HG03175 (cell line): ENCODE measurements at regions not wholly inside any gene's neighbourhood (a gene's known extent, or its start where the extent isn't known, plus 50 kb on each side); places are given as distances from the start of the nearest gene placed in this dataset.
"Not testable (repeated sequence)": the region's sequence is repeated elsewhere in the genome, so short reads cannot be mapped to it uniquely, and the experiment has no call there.

ENCODE experiments used
- ATAC-seq: cut with Tn5 transposase; IDR thresholded peaks from one replicate; pipeline ENCODE4 v1.9.1; 2021; ENCODE audit warnings: mild to moderate bottlenecking, moderate library complexity; ENCODE audit not compliant: unreplicated experiment

DNA sequence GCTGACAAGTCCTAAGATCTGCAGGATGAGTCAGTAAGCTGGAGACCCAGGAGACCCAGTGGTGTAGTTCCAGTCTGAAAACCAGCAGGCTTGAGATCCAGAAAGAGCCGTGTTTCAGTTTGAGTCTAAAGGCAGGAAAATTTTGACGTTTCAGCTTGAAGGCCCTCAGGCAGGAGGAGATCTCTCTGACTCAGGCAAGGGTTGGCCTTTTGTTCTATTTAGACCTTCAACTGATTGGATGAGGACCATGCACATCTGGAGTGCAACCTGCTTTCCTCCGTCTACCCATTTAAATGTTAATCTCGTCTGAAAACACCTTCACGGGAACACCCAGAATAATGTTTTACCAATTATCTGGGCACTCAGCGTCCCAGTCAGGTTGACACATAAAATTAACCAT, 69.5 kb downstream of the NPIPA7 start:
- not testable (repeated sequence) for ATAC-seq

DNA sequence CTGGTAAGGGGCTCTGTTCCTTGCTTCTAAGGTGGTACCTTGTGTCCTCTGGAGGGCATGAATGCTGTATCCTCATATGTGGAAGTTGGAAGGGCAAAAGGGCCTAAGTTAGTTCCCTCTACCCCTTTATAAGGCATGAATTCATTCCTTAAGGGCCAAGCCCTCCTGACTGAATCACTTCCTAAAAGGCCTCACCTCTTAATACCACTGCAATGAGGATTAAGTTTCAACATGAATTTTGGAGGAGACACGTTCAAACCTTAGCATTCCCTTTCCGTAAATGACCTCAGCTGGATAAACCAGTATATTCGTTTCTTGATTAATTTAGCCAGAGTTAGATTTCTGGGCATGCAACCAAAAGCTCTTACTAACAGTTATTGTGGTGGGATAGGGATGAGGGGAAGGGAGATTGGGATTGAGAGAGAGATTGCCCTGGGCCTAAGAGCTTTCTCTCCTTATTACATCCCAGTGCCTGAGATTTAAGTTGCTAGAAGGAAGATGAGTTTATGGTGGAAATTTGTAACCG, 70.8 kb downstream of the NPIPA7 start:
- not testable (repeated sequence) for ATAC-seq

DNA sequence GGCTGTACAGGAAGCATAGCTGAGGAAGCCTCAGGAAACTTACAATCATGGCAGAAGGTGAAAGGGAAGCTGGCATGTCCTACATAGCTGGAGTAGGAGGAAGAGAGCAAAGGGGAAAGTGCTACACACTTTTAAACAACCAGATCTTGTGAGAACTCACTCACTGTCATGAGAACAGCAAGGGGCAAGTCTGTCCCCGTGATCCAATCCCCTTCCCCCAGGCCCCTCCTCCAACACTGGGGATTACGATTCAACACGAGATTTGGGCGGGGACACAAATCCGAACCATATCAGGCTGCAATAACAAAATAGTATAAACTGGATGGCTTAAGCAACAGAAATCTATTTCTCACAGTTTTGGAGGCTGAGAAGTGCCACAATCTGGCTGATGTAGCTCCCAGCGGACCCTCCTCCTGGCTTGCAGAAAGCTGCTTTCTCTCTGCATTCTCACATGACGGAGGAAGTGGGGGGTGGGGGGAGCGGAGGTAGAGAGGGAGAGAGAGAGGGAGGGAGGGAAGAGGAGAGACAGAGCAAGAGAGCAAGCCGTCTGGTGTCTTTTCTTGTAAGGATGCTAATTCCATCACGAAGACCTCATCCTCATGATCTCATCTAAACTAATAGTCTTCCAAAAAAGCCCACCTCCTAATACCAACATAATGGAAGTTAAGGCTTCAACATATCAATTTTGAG, 72.9 kb downstream of the NPIPA7 start:
- ATAC-seq = not testable (repeated sequence)

DNA sequence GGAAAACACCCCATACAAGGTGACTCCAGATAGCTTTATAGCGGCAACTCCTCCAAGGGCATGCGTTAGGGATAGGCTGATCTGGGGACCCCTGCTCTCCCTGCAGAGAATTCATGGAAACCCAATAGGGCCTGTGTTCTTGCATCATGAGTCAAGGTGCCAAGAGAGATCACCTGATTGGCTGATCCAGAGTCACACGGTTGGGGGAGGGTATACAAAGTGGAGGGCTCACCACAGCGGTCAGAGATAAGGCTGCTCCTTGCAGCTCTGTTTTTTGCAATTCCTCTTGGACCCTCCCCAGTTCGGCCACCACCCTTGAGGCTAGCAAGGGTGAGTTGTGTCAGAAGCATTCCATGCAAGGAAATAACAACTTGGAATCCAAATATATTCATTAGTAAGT, 79.6 kb downstream of the NPIPA7 start:
- ATAC-seq = not testable (repeated sequence)

DNA sequence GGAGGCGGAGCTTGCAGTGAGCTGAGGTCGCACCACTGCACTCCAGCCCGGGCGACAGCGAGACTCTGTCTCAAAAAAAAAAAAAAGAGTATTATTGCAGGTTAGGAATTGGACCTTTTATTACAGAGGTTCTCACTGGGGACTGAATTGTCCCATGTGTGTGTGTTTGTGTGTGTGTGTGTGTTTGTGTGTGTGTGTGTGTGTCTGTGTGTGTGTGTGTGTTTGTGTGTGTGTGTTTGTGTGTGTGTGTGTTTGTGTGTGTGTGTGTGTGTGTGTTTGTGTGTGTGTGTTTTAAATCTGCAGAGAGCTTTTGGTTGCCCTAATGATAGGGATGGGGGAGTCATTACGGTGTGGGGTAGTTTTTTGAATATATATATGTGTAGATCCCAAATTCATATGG, 84.9 kb downstream of the NPIPA7 start:
- ATAC-seq = not testable (repeated sequence)

DNA sequence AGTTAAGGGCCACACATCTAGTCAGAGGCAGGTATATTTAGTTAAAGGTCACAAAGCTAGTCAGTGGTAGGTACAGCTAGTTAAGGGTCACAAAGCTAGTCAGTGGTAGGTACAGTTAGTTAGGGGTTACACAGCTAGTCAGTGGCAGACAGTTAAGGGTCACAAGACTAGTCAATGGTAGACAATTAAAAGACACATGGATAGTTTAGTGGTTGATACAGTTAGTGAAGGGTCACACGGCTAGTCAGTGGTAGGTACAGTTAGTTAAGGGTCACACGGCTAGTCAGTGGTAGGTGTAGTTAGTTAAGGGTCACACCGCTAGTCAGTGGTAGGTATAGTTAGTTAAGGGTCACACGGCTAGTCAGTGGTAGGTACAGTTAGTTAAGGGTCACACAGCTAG, 110.0 kb downstream of the NPIPA7 start:
- not testable (repeated sequence) for ATAC-seq

DNA sequence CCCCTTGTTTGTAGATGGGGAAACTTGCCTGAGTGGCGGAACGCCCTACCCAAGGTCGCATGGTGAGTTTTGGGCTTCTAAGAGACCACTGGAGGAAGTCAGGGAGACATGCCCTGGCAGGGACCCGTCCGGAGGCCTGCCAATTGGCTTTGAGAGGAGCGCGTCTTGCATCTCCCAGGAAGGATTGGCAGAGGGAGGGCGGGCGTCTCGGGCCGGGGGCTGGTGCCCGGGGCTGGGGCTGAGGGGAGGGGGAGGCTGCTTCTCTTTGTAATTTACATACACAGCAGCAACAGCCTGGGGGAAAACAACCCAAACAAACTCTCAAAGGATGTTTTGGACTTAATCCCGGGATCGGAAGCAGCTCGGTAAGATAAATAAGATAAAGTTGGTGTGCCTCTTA, 110.5 kb downstream of the NPIPA7 start:
- not testable (repeated sequence) for ATAC-seq

DNA sequence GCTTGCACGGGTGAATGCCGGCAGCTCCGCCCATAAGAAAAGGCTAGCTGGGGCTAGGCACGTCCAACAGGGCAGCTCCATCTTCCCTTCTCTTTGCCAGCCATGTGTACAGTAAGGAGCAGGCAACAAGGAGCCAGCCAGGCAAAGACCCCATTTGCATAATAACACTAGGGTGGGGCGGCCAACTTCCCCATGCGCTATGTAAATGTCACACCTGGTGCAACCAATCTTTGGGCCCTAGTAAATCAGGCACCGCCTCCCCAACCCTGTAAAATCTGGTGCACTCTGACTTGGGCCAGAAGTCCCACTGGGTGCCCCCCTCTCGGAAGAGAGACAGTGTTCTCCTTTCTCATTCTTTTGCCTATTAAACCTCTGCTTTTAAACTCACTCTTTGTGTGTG, 115.2 kb downstream of the NPIPA7 start:
- ATAC-seq = not testable (repeated sequence)

DNA sequence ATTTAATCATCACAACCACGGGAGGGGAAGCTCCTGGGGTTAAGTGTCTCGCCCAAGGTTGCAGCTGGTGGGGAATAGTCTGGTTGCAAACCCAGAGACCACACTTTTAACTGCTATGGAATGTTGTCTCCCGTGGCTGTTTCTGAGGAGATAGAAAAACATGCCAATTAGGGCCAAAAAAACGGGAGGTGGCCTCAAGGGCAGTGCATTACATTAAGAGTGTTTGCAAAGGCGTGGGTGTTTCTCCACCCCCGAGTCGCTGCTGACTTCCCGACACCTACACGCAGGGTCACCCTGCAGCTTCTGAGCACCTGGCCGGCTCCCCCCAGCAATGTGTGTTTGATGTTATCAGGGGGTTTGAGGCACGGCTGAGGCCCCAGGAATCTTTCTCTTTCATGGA, 116.1 kb downstream of the NPIPA7 start:
- not testable (repeated sequence) for ATAC-seq

DNA sequence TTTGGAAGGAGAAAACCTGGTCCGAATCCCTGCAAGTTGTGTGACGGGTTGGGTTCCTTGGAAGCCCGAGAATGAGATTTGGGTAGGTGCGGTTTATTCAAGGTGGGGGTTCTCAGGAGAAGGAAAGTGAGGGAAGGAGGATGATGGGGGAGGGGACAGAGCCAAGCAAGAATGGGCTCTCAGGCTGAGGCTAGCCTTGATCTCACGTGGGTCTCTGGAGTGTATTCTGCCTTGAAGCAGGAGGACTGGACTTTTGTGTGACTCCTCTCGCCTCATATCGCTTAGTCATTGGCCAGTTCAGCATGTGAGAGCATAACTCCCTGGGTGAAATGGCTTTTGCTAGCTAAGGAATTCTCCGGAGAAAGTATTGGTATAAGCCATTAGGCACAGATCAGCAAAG, 120.9 kb downstream of the NPIPA7 start:
- ATAC-seq = not testable (repeated sequence)

DNA sequence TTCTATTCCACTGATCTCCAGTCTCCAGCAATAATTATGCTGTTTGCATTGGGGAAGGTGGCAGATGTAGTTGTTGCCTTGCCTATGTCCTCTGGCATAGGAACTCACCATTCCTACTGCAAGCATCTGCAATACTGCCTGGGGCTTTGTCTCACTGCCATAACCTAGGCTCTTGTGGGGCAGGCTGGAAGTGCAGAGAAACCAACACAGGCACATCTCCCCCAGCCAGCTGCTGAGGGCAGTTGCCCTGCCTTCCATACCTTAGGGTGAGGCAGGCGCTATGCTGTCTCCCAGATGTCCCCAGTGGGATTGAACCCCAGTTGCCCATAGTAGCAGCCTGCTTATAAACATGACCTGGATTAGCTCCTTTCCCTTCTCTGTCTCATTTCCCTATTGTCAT, 128.1 kb downstream of the NPIPA7 start:
- ATAC-seq = not testable (repeated sequence)

DNA sequence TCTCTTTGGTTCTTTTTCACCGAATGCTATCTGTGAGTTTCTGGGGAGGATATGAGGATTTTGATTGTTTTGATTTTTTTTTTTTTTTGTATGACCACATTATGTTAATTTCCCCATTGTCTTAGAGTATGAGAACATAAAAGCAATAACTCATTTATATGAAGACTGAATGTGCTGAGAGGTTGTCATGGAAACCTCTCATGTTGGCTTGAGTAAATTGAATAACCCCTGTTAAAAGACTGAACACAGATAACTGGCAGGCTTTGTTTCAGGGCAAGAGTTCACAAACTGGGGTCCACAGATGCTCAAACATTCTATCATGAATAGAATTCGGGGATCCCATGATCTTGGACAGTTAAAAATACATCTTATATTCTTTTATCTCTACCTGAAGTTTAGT, 129.4 kb downstream of the NPIPA7 start:
- ATAC-seq = not testable (repeated sequence)

DNA sequence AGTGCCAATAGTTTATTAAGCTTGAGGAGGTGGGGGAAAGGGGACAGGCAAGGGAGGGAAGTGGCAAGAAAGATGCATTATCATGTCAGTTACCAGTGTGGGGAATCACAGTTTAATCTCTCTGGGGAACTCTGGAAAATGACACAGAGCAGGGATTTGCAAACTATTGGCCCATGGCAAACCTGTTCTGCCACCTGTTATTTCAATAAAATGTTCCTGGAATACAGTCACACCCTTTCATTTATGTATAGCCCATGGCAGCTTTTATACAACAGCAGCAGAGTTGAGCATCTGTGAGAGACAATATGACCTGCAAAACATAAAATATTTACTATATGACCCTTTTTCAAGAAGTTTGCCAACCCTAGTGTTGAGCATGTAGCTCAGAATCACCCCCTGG, 140.5 kb downstream of the NPIPA7 start:
- ATAC-seq = not testable (repeated sequence)

DNA sequence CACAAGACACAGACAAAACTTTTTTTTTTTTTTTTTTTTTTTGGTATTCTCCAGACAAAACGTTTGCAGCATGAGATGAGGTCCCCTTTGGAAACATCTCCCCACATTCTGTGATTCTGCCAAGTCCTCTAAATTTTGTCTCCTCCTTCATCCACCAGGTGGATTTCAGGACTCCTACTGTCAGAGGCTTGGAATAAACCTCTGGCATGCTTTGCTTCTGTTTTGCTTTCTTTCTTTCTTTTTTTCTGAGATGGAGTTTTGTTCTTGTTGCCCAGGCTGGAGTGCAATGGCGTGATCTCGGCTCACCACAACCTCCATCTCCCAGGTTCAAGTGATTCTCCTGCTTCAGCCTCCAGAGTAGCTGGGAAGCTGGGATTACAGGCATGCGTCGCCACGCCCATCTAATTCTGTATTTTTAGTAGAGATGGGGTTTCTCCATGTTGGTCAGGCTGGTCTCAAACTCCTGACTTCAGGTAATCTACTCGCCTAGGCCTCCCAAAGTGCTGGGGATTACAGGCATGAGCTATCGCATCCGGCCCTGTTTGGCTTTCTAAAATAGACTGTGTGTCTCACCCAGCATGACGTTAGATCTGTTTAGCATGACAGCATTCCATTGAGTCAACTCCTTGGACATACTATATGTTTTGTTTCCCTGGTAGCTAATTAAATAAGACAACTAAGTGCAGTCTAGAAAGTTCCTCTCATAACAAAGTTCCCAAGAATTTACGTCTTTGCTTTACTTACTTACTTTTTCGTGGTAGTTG, 142.5 kb downstream of the NPIPA7 start:
- ATAC-seq = not testable (repeated sequence)

DNA sequence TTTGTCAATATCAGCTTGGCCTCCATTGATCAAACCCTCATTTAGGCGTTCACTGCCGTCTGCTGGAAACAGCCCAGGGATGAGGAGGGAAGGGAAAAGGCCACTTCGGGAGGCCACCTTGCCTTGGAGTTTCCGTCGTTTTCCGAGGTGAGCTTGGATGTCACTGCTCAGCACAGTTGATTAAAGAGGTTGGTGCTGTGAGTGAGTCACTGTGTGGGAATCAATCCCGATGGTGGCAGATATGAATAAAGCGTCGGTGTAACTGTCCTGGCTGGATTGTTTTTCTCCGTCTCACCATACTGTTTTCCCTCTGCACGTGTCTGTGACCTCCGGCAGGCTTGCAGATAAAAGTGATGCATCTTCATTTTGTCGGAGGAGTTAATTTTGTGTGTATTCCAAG, 148.1 kb downstream of the NPIPA7 start:
- ATAC-seq = not testable (repeated sequence)

DNA sequence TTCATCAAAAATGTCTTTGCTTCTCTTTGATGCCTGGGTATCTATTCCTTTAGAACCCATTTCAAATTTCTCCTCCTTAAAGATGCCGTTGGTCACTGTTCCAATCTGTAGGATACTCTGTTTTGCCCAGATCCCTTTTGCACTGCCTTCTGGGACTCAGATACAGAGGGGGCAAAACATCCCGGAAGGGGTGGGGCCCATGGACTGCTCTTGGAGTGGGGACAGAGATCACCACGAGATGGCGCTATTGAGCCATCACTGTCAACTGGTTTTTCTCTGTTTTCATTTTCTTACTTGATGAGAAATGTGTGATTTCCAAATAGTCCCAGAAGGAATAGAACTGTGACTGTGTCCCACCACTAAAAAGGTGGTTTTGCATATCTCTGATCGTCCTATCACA, 151.8 kb downstream of the NPIPA7 start:
- not testable (repeated sequence) for ATAC-seq

DNA sequence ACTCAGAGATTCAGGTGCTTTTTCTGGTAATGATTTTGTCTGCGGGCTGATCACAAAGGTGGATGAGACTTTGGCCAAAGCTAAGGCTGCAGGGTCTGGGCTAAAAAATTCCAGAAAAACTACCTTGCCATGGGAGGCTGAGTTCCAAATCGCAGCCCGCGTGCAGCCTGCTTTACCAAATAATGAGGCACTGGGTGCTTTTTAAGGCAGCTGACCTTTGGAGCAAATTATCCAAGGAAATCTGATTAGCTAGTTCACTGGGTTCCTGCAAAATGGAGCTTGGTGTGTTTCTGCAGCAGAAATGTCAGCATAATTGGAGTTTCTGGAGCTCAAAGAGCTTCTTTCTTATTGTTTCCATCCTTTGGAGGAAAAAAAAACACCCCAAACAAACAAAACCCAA, 156.6 kb downstream of the NPIPA7 start:
- ATAC-seq = not testable (repeated sequence)

DNA sequence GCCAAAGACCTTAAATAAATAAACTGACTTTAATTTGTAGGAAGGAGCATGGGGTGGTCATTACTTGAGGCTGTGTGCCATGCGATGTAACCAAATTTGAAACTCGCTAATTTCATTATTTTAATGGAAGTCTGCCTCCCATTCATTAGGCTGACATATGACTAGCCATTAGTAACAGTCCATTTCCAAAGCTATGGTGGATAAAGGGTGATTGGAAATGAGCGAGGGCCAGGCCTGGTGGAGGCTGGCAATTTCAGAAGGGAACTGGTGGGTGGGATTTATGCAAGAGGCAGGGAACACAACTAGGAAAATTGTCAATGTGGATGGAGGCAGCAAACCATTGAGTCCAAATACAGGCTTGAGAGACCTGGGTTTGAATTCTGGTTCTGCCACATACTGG, 157.2 kb downstream of the NPIPA7 start:
- not testable (repeated sequence) for ATAC-seq

DNA sequence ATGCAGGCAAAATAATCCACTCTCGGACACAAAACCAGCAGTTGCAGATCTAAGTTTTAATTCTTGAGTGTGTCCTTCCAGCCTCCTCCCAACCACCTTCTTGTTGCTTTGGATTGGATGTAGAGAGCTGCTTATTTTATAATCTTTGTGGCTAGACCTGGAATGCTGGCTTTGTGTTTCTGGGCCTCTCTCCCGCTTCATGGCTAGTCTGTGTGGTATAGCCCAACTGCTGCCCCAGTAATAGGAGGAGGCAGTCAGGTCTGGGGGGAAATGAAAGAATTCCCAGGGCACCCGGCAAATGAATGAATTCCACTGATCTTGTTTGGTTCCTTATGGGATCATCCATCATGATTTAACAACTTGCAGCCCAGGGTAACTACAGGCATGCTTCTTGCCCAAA, 170.8 kb downstream of the NPIPA7 start:
- not testable (repeated sequence) for ATAC-seq

DNA sequence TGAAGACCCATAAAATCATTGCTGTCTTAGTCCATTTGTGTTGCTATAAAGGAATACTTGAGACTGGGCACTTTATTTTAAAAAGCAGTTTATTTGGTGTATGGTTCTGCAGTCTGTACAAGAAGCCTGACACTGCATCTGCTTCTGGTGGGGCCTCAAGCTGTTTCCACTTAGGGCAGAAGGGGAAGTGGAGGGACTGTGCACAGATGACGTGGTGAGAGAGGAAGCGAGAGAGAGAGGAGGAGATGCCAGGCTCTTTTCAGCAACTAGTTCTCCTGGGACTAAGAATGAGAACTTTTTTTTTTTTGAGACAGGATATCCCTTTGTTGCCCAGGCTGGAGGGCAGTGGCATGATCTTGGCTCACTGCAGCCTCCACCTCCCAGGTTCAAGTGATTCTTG, 171.9 kb downstream of the NPIPA7 start:
- ATAC-seq = not testable (repeated sequence)

DNA sequence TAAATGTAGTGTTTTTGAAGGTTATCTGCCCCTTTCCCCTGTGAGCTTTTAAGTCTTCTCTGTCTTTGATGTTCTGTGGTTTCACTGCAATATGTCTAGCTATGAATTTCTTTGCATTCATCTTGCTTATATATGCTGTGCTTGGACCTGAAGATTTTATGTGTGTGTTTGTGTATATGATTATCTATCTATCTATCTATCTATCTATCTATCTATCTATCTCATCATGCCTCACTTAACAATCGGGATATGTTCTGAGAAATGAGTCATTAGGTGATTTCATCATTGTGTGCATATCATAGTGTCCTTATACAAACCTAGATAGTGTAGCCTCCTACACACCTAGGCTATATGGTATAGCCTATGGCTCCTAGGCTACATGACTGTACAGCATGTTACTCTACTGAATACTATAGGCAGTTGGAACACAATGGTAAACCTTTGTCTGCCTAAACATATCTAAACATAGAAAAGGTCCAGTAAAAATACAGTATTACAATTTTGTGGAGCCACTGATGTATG, 173.9 kb downstream of the NPIPA7 start:
- ATAC-seq = not testable (repeated sequence)
